BE2C (cell line): ENCODE measurements at regions not wholly inside any gene's neighbourhood (a gene's known extent, or its start where the extent isn't known, plus 50 kb on each side); places are given as distances from the start of the nearest gene placed in this dataset.
A peak's percentile ranks its signal among the peaks of the same experiment; 100 is the strongest.

Source experiments
- DNase-seq: peaks from one replicate; pipeline ENCODE4 v3.0.0-alpha.2; 2020
- H3K27me3 ChIP-seq: fragments of 250-450 bp; sonication (Bioruptor Pico); 2 replicates; pipeline ENCODE4 v1.5.1; 2020; ENCODE audit warnings: mild to moderate bottlenecking
- H3K36me3 ChIP-seq: fragments of 250-450 bp; sonication (Bioruptor Pico); 2 replicates; pipeline ENCODE4 v1.5.1; 2020; ENCODE audit warnings: mild to moderate bottlenecking
- H3K4me1 ChIP-seq: fragments of 250-450 bp; sonication (Bioruptor Pico); 2 replicates; pipeline ENCODE4 v1.5.1; 2020
- H3K4me3 ChIP-seq: 2 replicates; pipeline ENCODE4 v1.5.1; 2011; ENCODE audit warnings: low read depth, low read length
- H3K9me3 ChIP-seq: fragments of 250-450 bp; sonication (Bioruptor Pico); 2 replicates; pipeline ENCODE4 v1.5.1; 2020
- CTCF ChIP-seq: IDR thresholded peaks from 2 replicates; pipeline ENCODE4 v1.5.1; 2012; ENCODE audit warnings: mild to moderate bottlenecking, low read depth, low read length

GRCh38 chr6:79783670-79784394 is 152.7 kb downstream of the SH3BGRL2 start:
- no peaks in the 10 kb centered on the region for H3K27me3 ChIP-seq

GRCh38 chr6:79782792-79783580 is 151.9 kb downstream of the SH3BGRL2 start:
- DNase-seq: no peak
- Histone ChIP-seq H3K27me3 (no peaks in the 10 kb centered on the region), H3K9me3 (no peaks in the 10 kb centered on the region), H3K4me3 (no peak overlapping the region), H3K4me1 (peaks cover 15% of the 10 kb centered on the region), H3K36me3 (no peaks in the 10 kb centered on the region)
- TF ChIP-seq CTCF: no peak

More at GRCh38 chr6:79783670-79784394, 152.7 kb downstream of the SH3BGRL2 start:
- no peak for DNase-seq
- Histone ChIP-seq H3K36me3 (no peaks in the 10 kb centered on the region), H3K4me3 (no peak overlapping the region), H3K9me3 (no peaks in the 10 kb centered on the region), H3K4me1 (peaks cover 15% of the 10 kb centered on the region)
- TF ChIP-seq CTCF: no peak

GRCh38 chr6:79781916-79782315 is 150.8 kb downstream of the SH3BGRL2 start:
- Histone ChIP-seq H3K4me1 (peaks cover 19% of the 10 kb centered on the region), H3K36me3 (no peaks in the 10 kb centered on the region), H3K27me3 (no peaks in the 10 kb centered on the region), H3K4me3 (no peak overlapping the region), H3K9me3 (no peaks in the 10 kb centered on the region)
- no peak for DNase-seq
- no peak for TF ChIP-seq CTCF

GRCh38 chr6:79780881-79781280 is 149.8 kb downstream of the SH3BGRL2 start:
- no peaks in the 10 kb centered on the region for H3K36me3 ChIP-seq
- H3K4me1 ChIP-seq: peaks cover 19% of the 10 kb centered on the region
- no peak overlapping the region for H3K4me3 ChIP-seq
- no peak for DNase-seq
- no peaks in the 10 kb centered on the region for H3K27me3 ChIP-seq
- TF ChIP-seq CTCF: no peak
- no peaks in the 10 kb centered on the region for H3K9me3 ChIP-seq

- H3K36me3 ChIP-seq: no peaks in the 10 kb centered on the region
- H3K4me3 ChIP-seq: no peak overlapping the region
- H3K9me3 ChIP-seq: no peaks in the 10 kb centered on the region
- H3K4me1 ChIP-seq: peaks cover 12% of the 10 kb centered on the region
- DNase-seq: no peak
- peak; percentile 13; the same call in 1 of the 2 replicates for TF ChIP-seq CTCF
- no peaks in the 10 kb centered on the region for H3K27me3 ChIP-seq
Observed at GRCh38 chr6:79778816-79779215, 147.7 kb downstream of the SH3BGRL2 start.
